GM23248 (cell line): ENCODE measurements at regions not wholly inside any gene's neighbourhood (a gene's known extent, or its start where the extent isn't known, plus 50 kb on each side); places are given as distances from the start of the nearest gene placed in this dataset.

Experiments used
- EZH2 ChIP-seq: fragments of 200-600 bp; sonication (generic); IDR thresholded peaks from 2 replicates; pipeline ENCODE4 v1.6.1; 2018; ENCODE audit warnings: antibody characterized with exemption, mild to moderate bottlenecking; ENCODE audit not compliant: insufficient read depth, poor library complexity, severe bottlenecking
- EZH2phosphoT487 ChIP-seq: fragments of 200-600 bp; sonication (generic); IDR thresholded peaks from 2 replicates; pipeline ENCODE4 v1.6.1; 2018; ENCODE audit warnings: antibody characterized with exemption, moderate library complexity, mild to moderate bottlenecking, low read depth; ENCODE audit not compliant: insufficient read depth

- no peak for TF ChIP-seq EZH2
- no peak for TF ChIP-seq EZH2phosphoT487
These were observed 738.3 kb upstream of the HS6ST1 start for GRCh38 chr2:129056959-129057317.
